Tibial nerve (tissue), 4 donors: ENCODE measurements at regions not wholly inside any gene's neighbourhood (a gene's known extent, or its start where the extent isn't known, plus 50 kb on each side); places are given as distances from the start of the nearest gene placed in this dataset.

Source experiments
- EP300 ChIP-seq, 2 donors: sonication (generic); formaldehyde crosslinking; IDR thresholded peaks; one replicate each; pipeline ENCODE4 v1.6.1; 2017; ENCODE audit warnings: antibody characterized with exemption in 2 of 2, mild to moderate bottlenecking in 1 of 2
- POLR2A ChIP-seq, 2 donors: fragments of 450-650 bp; IDR thresholded peaks; one replicate each; pipeline ENCODE4 v1.6.1; 2017; ENCODE audit warnings: antibody characterized with exemption in 2 of 2, mild to moderate bottlenecking in 2 of 2, moderate library complexity in 2 of 2
- TF ChIP-seq, protein P1 (sequence below), 5 experiments: fragments of 200-600 bp in 3 of 5; fragments of 450-650 bp in 2 of 5; sonication (generic) in 3 of 5; IDR thresholded peaks; one replicate each; pipeline ENCODE4 v1.5.1; 2016 to 2019; ENCODE audit warnings: antibody characterized with exemption in 5 of 5, mild to moderate bottlenecking in 3 of 5, moderate library complexity in 2 of 5

DNA sequence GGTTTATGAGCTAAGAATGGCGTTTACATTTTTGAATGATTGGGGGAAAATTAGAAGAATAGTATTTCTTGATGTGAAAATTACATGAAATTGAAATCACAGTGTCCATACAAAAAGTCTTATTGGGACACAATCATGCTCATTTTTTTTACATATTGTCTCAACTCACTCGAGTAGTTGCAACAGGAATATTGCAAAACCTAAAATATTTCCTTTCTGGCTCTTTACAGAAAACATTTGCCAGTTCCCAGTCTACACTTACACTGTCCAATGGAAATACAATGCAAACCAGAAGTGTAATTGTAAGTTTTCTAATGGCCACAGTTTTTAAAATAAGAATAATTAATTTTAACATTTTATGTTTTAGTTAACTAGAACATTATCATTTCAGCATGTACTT, 137.8 kb downstream of the SAMMSON start:
- TF ChIP-seq, protein P1, sequence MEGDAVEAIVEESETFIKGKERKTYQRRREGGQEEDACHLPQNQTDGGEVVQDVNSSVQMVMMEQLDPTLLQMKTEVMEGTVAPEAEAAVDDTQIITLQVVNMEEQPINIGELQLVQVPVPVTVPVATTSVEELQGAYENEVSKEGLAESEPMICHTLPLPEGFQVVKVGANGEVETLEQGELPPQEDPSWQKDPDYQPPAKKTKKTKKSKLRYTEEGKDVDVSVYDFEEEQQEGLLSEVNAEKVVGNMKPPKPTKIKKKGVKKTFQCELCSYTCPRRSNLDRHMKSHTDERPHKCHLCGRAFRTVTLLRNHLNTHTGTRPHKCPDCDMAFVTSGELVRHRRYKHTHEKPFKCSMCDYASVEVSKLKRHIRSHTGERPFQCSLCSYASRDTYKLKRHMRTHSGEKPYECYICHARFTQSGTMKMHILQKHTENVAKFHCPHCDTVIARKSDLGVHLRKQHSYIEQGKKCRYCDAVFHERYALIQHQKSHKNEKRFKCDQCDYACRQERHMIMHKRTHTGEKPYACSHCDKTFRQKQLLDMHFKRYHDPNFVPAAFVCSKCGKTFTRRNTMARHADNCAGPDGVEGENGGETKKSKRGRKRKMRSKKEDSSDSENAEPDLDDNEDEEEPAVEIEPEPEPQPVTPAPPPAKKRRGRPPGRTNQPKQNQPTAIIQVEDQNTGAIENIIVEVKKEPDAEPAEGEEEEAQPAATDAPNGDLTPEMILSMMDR (IDR thresholded peaks at IDR 0.05): no peak
- TF ChIP-seq POLR2A (IDR thresholded peaks at IDR 0.05) (no peak), EP300 (IDR thresholded peaks at IDR 0.05) (no peak)
